HEK293 (cell line): ENCODE measurements at regions not wholly inside any gene's neighbourhood (a gene's known extent, or its start where the extent isn't known, plus 50 kb on each side); places are given as distances from the start of the nearest gene placed in this dataset.

Source experiments
- CTCF ChIA-PET: fragments of 350-600 bp; formaldehyde crosslinking; extraction: SDS; loops from one replicate; lab custom pipeline; 2021; ENCODE audit warnings: antibody characterized with exemption; lab: Yijun Ruan, JAX
- POLR2A ChIA-PET: fragments of 300-600 bp; formaldehyde crosslinking; extraction: SDS; loops from one replicate; lab custom pipeline; 2020; ENCODE audit warnings: antibody characterized with exemption, inconsistent platforms; lab: Yijun Ruan, JAX
- H3K27ac ChIP-seq: fragments of 200-500 bp; sonication (Bioruptor generic); 2 replicates; pipeline ENCODE4 v1.5.1; 2014; ENCODE audit warnings: low read depth, low read length, control low read depth, inconsistent platforms; ENCODE audit errors: extremely low read depth
- H3K36me3 ChIP-seq, 2 experiments: fragments of 200-500 bp in 1 of 2; sonication (Bioruptor generic) in 1 of 2; 1 replicate in 1 of 2; 2 replicates in 1 of 2; pipeline ENCODE4 v1.5.1; 2014 to 2017; ENCODE audit warnings: inconsistent platforms in 2 of 2, low read length in 2 of 2; ENCODE audit not compliant: control insufficient read depth in 2 of 2, insufficient read depth in 1 of 2
- H3K4me1 ChIP-seq: fragments of 200-500 bp; sonication (Bioruptor generic); 2 replicates; pipeline ENCODE4 v1.5.1; 2014; ENCODE audit warnings: mild to moderate bottlenecking, low read length, inconsistent platforms; ENCODE audit not compliant: control insufficient read depth, insufficient read depth
- H3K4me3 ChIP-seq: 2 replicates; pipeline ENCODE4 v1.5.1; 2011; ENCODE audit warnings: low read depth, mild to moderate bottlenecking, control low read depth, low read length, moderate library complexity
- H3K9me3 ChIP-seq: fragments of 200-500 bp; sonication (Bioruptor generic); 2 replicates; pipeline ENCODE4 v1.5.1; 2014; ENCODE audit warnings: low read depth, low read length, inconsistent platforms; ENCODE audit not compliant: control insufficient read depth, insufficient read depth
- ELK4 ChIP-seq: IDR thresholded peaks from 2 replicates; pipeline ENCODE4 v1.6.1; 2011; ENCODE audit warnings: mild to moderate bottlenecking, low read depth, low read length, borderline replicate concordance
- INSM2 ChIP-seq: fragments of 450-650 bp; formaldehyde crosslinking; IDR thresholded peaks from 2 replicates; pipeline ENCODE4 v1.5.1; 2016; ENCODE audit warnings: missing biosample characterization, missing genetic modification characterization
- KLF8 ChIP-seq: fragments of 450-650 bp; formaldehyde crosslinking; IDR thresholded peaks from 2 replicates; pipeline ENCODE4 v1.5.1; 2016; ENCODE audit warnings: missing biosample characterization, missing genetic modification characterization
- PRDM2 ChIP-seq: fragments of 450-650 bp; formaldehyde crosslinking; IDR thresholded peaks from 2 replicates; pipeline ENCODE4 v1.5.1; 2016; ENCODE audit warnings: missing biosample characterization, missing genetic modification characterization, borderline replicate concordance
- RBAK ChIP-seq: fragments of 450-650 bp; formaldehyde crosslinking; IDR thresholded peaks from 2 replicates; pipeline ENCODE4 v1.5.1; 2016; ENCODE audit warnings: missing biosample characterization, missing genetic modification characterization
- YY1 ChIP-seq: fragments of 450-650 bp; formaldehyde crosslinking; IDR thresholded peaks from 2 replicates; pipeline ENCODE4 v1.5.1; 2018; ENCODE audit warnings: missing biosample characterization, missing genetic modification characterization
- YY2 ChIP-seq: fragments of 450-650 bp; formaldehyde crosslinking; IDR thresholded peaks from 2 replicates; pipeline ENCODE4 v1.5.1; 2016; ENCODE audit warnings: missing biosample characterization, missing genetic modification characterization
- ZBTB20 ChIP-seq: fragments of 450-650 bp; formaldehyde crosslinking; IDR thresholded peaks from 2 replicates; pipeline ENCODE4 v1.5.1; 2016; ENCODE audit warnings: missing biosample characterization, missing genetic modification characterization
- ZBTB44 ChIP-seq: fragments of 450-650 bp; IDR thresholded peaks from 2 replicates; pipeline ENCODE4 v1.5.1; 2018; ENCODE audit warnings: missing biosample characterization, mild to moderate bottlenecking, missing genetic modification characterization
- ZEB2 ChIP-seq: fragments of 450-650 bp; formaldehyde crosslinking; IDR thresholded peaks from 2 replicates; pipeline ENCODE4 v1.5.1; 2016; ENCODE audit warnings: missing biosample characterization, missing genetic modification characterization
- ZFP41 ChIP-seq: fragments of 450-650 bp; formaldehyde crosslinking; IDR thresholded peaks from 2 replicates; pipeline ENCODE4 v1.5.1; 2016; ENCODE audit warnings: missing biosample characterization, missing genetic modification characterization, borderline replicate concordance
- ZNF155 ChIP-seq: fragments of 450-650 bp; formaldehyde crosslinking; IDR thresholded peaks from 2 replicates; pipeline ENCODE4 v1.5.1; 2016; ENCODE audit warnings: missing biosample characterization, missing genetic modification characterization
- ZNF223 ChIP-seq: fragments of 450-650 bp; formaldehyde crosslinking; IDR thresholded peaks from 2 replicates; pipeline ENCODE4 v1.5.1; 2016; ENCODE audit warnings: missing biosample characterization, missing genetic modification characterization
- ZNF558 ChIP-seq: fragments of 450-650 bp; formaldehyde crosslinking; IDR thresholded peaks from 2 replicates; pipeline ENCODE4 v1.5.1; 2016; ENCODE audit warnings: missing biosample characterization, missing genetic modification characterization
- ZNF585B ChIP-seq: fragments of 450-650 bp; formaldehyde crosslinking; IDR thresholded peaks from 2 replicates; pipeline ENCODE4 v1.5.1; 2016; ENCODE audit warnings: missing biosample characterization, missing genetic modification characterization
- ZNF623 ChIP-seq: fragments of 450-650 bp; formaldehyde crosslinking; IDR thresholded peaks from 2 replicates; pipeline ENCODE4 v1.5.1; 2016; ENCODE audit warnings: missing biosample characterization, missing genetic modification characterization
- ZNF692 ChIP-seq: fragments of 450-650 bp; formaldehyde crosslinking; IDR thresholded peaks from 2 replicates; pipeline ENCODE4 v1.5.1; 2016; ENCODE audit warnings: missing biosample characterization, missing genetic modification characterization
- ZNF704 ChIP-seq: fragments of 450-650 bp; formaldehyde crosslinking; IDR thresholded peaks from 2 replicates; pipeline ENCODE4 v1.5.1; 2016; ENCODE audit warnings: missing biosample characterization, missing genetic modification characterization
- ZNF707 ChIP-seq: fragments of 450-650 bp; formaldehyde crosslinking; IDR thresholded peaks from 2 replicates; pipeline ENCODE4 v1.5.1; 2016; ENCODE audit warnings: missing biosample characterization, missing genetic modification characterization
- ZNF768 ChIP-seq: fragments of 450-650 bp; formaldehyde crosslinking; IDR thresholded peaks from 2 replicates; pipeline ENCODE4 v1.5.1; 2018; ENCODE audit warnings: missing biosample characterization, mild to moderate bottlenecking, missing genetic modification characterization
- ZNF777 ChIP-seq: fragments of 450-650 bp; formaldehyde crosslinking; IDR thresholded peaks from 2 replicates; pipeline ENCODE4 v1.5.1; 2017; ENCODE audit warnings: missing biosample characterization, missing genetic modification characterization, borderline replicate concordance
- ZSCAN23 ChIP-seq: fragments of 450-650 bp; formaldehyde crosslinking; IDR thresholded peaks from 2 replicates; pipeline ENCODE4 v1.5.1; 2016; ENCODE audit warnings: missing biosample characterization, missing genetic modification characterization

GRCh38 chr6:3654436-3654835 is 97.1 kb downstream of the PXDC1 start:
- Histone ChIP-seq H3K4me3 (no peak overlapping the region), H3K4me1 (no peaks in the 10 kb centered on the region), H3K27ac (no peak overlapping the region), H3K9me3 (no peaks in the 10 kb centered on the region), H3K36me3 (no peaks in the 10 kb centered on the region)
- ChIA-PET POLR2A (no interaction called here), CTCF (no interaction called here)
- TF ChIP-seq ELK4 (no peak), ZNF704 (tag by site-specific recombination) (no peak), ZNF768 (no peak)

GRCh38 chr6:3653528-3654070 is 97.9 kb downstream of the PXDC1 start:
- H3K4me3 ChIP-seq, result no peak overlapping the region
- no peaks in the 10 kb centered on the region for H3K36me3 ChIP-seq
- POLR2A ChIA-PET, result no interaction called here
- H3K4me1 ChIP-seq, result no peaks in the 10 kb centered on the region
- no peaks in the 10 kb centered on the region for H3K9me3 ChIP-seq
- H3K27ac ChIP-seq, result no peak overlapping the region
- CTCF ChIA-PET, result interaction anchor here (0.6 kb wide), 1 partner anchor 71 kb away, joined by 3 read pairs; no protein-coding TSS in a partner anchor
- no peak for TF ChIP-seq ZNF223
- no peak for TF ChIP-seq RBAK (tag by site-specific recombination)
- TF ChIP-seq ZNF692 (tag by site-specific recombination), result no peak
- no peak for TF ChIP-seq ZNF558 (tag by site-specific recombination)
- TF ChIP-seq ZNF777 (tag by site-specific recombination), result no peak
- no peak for TF ChIP-seq ZNF707 (tag by site-specific recombination)
- no peak for TF ChIP-seq PRDM2 (tag by site-specific recombination)
- TF ChIP-seq ZSCAN23 (tag by site-specific recombination), result no peak
- no peak for TF ChIP-seq YY1 (tag by site-specific recombination)
- no peak for TF ChIP-seq INSM2 (tag by site-specific recombination)
- TF ChIP-seq ZBTB20 (tag by site-specific recombination), result no peak
- TF ChIP-seq ZBTB44 (tag by site-specific recombination), result no peak
- no peak for TF ChIP-seq ZFP41 (tag by site-specific recombination)
- no peak for TF ChIP-seq ZNF623 (tag by site-specific recombination)
- no peak for TF ChIP-seq YY2
- no peak for TF ChIP-seq ZEB2 (tag by site-specific recombination)
- no peak for TF ChIP-seq KLF8 (tag by site-specific recombination)
- TF ChIP-seq ZNF585B (tag by site-specific recombination), result no peak
- no peak for TF ChIP-seq ZNF155 (tag by site-specific recombination)
